ENCODE measurements at regions not wholly inside any gene's neighbourhood (a gene's known extent, or its start where the extent isn't known, plus 50 kb on each side); places are given as distances from the start of the nearest gene placed in this dataset.

DNA sequence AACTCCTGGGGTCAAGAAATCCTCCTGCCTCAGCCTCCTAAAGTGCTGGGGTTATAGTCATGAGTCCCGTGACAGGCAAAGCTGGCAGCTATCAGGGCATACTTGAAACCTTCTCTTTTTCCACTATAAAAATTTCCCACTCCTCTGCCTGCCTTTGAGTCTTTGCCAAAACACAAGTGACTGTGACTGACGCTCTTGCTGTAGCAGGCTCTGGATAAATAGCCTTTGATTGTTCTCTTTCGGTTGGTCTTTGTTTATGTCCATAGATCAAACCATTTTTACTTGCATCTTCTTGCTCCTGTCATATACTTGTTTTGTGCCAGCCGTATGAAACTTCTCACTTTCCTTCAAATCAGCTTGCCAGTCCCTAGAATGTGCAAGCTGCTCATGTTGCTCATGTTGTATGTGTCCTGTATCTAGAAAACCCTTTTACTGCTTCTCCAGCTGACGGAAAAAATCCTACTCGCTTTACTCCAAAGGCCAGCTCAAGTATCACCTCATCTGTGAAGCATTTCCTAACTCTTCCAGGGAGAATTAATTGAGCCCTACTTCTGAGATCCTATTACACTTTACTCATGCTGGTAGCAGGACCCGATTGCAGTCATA lies 73.1 kb downstream of the RESF1 start:
- Histone ChIP-seq H3K4me1 (no peaks in the 10 kb centered on the region), H3K27me3 (no peaks in the 10 kb centered on the region), H3K27ac (no peak overlapping the region), H3K4me3 (no peak overlapping the region), H3K9me3 (no peaks in the 10 kb centered on the region), H3K36me3 (no peaks in the 10 kb centered on the region)
- intact Hi-C loops (cut with DNase I): no loop called here
- TF ChIP-seq, protein P1, sequence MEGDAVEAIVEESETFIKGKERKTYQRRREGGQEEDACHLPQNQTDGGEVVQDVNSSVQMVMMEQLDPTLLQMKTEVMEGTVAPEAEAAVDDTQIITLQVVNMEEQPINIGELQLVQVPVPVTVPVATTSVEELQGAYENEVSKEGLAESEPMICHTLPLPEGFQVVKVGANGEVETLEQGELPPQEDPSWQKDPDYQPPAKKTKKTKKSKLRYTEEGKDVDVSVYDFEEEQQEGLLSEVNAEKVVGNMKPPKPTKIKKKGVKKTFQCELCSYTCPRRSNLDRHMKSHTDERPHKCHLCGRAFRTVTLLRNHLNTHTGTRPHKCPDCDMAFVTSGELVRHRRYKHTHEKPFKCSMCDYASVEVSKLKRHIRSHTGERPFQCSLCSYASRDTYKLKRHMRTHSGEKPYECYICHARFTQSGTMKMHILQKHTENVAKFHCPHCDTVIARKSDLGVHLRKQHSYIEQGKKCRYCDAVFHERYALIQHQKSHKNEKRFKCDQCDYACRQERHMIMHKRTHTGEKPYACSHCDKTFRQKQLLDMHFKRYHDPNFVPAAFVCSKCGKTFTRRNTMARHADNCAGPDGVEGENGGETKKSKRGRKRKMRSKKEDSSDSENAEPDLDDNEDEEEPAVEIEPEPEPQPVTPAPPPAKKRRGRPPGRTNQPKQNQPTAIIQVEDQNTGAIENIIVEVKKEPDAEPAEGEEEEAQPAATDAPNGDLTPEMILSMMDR (IDR thresholded peaks at IDR 0.05): no peak
- no peak for TF ChIP-seq POLR2A (IDR thresholded peaks at IDR 0.05)
- 53 to 63% (median 59%) methylated on average over 7 of the region's 7 CpGs for WGBS, 4 donors
- ATAC-seq (no peak), DNase-seq (no peak)

DNA sequence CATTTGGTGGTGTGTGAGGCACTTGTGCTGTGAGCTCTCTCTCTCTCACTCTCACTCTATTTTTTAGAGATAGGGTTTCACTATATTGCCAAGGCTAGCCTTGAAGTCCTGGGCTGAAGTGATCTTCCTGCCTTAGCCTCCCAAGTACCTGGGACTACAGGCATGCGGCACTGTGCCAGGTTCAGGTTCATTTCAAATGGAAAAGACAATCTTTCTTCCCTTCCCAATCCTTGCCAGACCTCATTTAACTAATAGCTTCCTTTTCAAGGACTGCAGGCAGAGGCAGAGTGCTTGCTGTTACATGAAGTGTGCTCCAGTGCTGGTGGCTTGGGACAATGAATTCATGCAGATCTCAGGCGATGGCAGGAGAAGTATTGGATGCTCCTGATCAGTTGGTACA lies 73.2 kb upstream of the BICD1 start:
- Histone ChIP-seq H3K36me3 (no peaks in the 10 kb centered on the region), H3K27ac (no peak overlapping the region), H3K4me1 (no peaks in the 10 kb centered on the region), H3K27me3 (no peaks in the 10 kb centered on the region), H3K9me3 (no peaks in the 10 kb centered on the region), H3K4me3 (no peak overlapping the region)
- intact Hi-C loops (cut with DNase I): no loop called here
- WGBS, 4 donors: 67 to 81% (median 76%) methylated on average over 2 of the region's 2 CpGs
- TF ChIP-seq, protein P1 (IDR thresholded peaks at IDR 0.05): no peak
- DNase-seq: no peak
- no peak for ATAC-seq

DNA sequence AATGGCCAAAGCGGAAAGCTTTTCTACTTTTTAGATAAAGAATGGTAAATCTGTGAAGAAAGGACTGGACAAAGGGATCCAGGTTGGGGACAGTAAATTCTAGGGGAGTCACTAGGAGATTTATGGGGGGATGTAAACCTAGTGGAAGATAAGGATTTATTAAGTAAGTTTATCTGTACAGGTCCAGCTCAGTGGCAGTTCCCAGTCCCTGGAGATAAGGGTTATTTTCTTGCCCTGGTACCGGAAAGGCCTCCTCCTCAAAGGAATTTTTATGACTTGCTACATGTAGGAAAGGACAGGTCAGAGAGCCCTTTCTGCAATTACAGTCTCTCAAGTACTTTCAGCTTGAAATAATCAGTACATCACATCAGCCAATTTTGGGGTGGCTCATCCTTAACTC lies 72.6 kb upstream of the BICD1 start:
- DNase-seq: no peak
- no peaks in the 10 kb centered on the region for H3K4me1 ChIP-seq
- H3K27me3 ChIP-seq: no peaks in the 10 kb centered on the region
- no peak overlapping the region for H3K4me3 ChIP-seq
- H3K27ac ChIP-seq: no peak overlapping the region
- no peak for TF ChIP-seq POLR2A (IDR thresholded peaks at IDR 0.05)
- TF ChIP-seq, protein P1 (IDR thresholded peaks at IDR 0.05): no peak
- WGBS, 4 donors: 80 to 91% (median 82%) methylated on average over 2 of the region's 2 CpGs
- no peaks in the 10 kb centered on the region for H3K36me3 ChIP-seq
- H3K9me3 ChIP-seq: no peaks in the 10 kb centered on the region
- no peak for ATAC-seq
- intact Hi-C loops (cut with DNase I): loop anchor here in 1 of 10 donors (2.0 kb wide), 1 partner anchor 55 kb away; no protein-coding TSS in a partner anchor

DNA sequence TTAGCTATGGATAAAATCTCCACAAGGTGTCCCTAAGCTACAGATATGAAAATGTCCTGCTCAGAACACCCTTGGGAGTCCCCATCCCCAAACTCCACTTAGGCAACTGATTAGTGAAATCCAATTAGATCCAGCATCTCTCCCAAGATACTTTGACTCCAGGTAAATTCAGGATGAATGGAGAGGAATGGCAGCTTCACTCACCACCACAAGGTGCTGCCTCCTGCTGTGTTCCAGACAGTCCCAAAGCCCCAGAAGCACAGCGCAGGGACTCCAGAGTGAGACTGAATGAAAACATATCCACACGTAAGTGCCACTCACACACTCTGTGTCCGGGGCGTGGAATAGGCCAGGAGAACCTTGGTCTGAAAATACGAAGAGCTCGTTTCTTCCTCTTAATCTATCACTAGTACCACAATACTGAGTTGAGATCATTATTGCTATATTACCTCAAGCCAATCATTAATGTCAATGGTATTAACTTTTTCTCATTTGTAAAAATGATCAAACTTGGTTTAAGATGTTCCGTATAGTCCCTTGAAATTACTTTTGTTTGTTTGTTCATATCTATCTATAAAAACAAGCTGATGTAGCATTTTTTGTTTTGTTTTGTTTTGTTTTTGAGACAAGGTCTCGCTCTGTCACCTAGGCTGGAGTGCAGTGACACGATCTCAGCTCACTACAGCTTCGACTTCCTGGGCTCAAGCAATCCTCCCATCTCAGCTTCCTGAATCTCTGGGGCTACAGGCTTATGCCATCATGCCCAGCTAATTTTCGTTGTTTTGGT lies 70.0 kb upstream of the BICD1 start:
- Histone ChIP-seq H3K27ac (no peak overlapping the region), H3K36me3 (no peaks in the 10 kb centered on the region), H3K27me3 (no peaks in the 10 kb centered on the region), H3K9me3 (no peaks in the 10 kb centered on the region), H3K4me1 (peaks cover 0 to 8% (median 0%) of the 10 kb centered on the region in 12 donors), H3K4me3 (no peak overlapping the region)
- intact Hi-C loops (cut with DNase I): no loop called here
- WGBS, 4 donors: 75 to 78% (median 76%) methylated on average over 11 of the region's 11 CpGs
- TF ChIP-seq, protein P1 (IDR thresholded peaks at IDR 0.05): no peak
- no peak for TF ChIP-seq POLR2A (IDR thresholded peaks at IDR 0.05)
- ATAC-seq (no peak), DNase-seq (no peak)
